ENCODE measurements at regions not wholly inside any gene's neighbourhood (a gene's known extent, or its start where the extent isn't known, plus 50 kb on each side); places are given as distances from the start of the nearest gene placed in this dataset.

GRCh38 chr2:9769171-9770005, 73.9 kb upstream of the TAF1B start:
- no peak overlapping the region for H3K4me3 Mint-ChIP-seq
- DNase-seq (ENCODE audit: low spot score in 2 of 2, unreplicated experiment in 2 of 2): no peak
- H3K27me3 Mint-ChIP-seq (ENCODE audit: low read depth): no peaks in the 10 kb centered on the region
- no peaks in the 10 kb centered on the region for H3K36me3 Mint-ChIP-seq
- peaks cover 31% of the 10 kb centered on the region for H3K4me1 Mint-ChIP-seq
- no peak overlapping the region for H3K27ac Mint-ChIP-seq
- H3K9me3 Mint-ChIP-seq: no peaks in the 10 kb centered on the region
- TF ChIP-seq, protein P1, sequence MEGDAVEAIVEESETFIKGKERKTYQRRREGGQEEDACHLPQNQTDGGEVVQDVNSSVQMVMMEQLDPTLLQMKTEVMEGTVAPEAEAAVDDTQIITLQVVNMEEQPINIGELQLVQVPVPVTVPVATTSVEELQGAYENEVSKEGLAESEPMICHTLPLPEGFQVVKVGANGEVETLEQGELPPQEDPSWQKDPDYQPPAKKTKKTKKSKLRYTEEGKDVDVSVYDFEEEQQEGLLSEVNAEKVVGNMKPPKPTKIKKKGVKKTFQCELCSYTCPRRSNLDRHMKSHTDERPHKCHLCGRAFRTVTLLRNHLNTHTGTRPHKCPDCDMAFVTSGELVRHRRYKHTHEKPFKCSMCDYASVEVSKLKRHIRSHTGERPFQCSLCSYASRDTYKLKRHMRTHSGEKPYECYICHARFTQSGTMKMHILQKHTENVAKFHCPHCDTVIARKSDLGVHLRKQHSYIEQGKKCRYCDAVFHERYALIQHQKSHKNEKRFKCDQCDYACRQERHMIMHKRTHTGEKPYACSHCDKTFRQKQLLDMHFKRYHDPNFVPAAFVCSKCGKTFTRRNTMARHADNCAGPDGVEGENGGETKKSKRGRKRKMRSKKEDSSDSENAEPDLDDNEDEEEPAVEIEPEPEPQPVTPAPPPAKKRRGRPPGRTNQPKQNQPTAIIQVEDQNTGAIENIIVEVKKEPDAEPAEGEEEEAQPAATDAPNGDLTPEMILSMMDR (IDR thresholded peaks at IDR 0.05; ENCODE audit: unreplicated experiment): no peak

GRCh38 chr2:9770006-9770307, 73.3 kb upstream of the TAF1B start:
- Mint-ChIP-seq H3K36me3 (no peaks in the 10 kb centered on the region), H3K9me3 (no peaks in the 10 kb centered on the region), H3K4me3 (no peak overlapping the region), H3K27me3 (ENCODE audit: low read depth) (no peaks in the 10 kb centered on the region), H3K4me1 (peaks cover 31% of the 10 kb centered on the region), H3K27ac (no peak overlapping the region)
- TF ChIP-seq, protein P1 (IDR thresholded peaks at IDR 0.05; ENCODE audit: unreplicated experiment): no peak
- DNase-seq (ENCODE audit: low spot score in 2 of 2, unreplicated experiment in 2 of 2): no peak

- H3K36me3 Mint-ChIP-seq: no peaks in the 10 kb centered on the region
- peaks cover 30% of the 10 kb centered on the region for H3K4me1 Mint-ChIP-seq
- DNase-seq (ENCODE audit: low spot score in 2 of 2, unreplicated experiment in 2 of 2): peak in 1 of 2 experiments; percentile 52
- H3K9me3 Mint-ChIP-seq: no peaks in the 10 kb centered on the region
- no peaks in the 10 kb centered on the region for H3K27me3 Mint-ChIP-seq (ENCODE audit: low read depth)
- no peak overlapping the region for H3K4me3 Mint-ChIP-seq
- TF ChIP-seq, protein P1 (IDR thresholded peaks at IDR 0.05; ENCODE audit: unreplicated experiment): peak; percentile 39
- H3K27ac Mint-ChIP-seq: no peak overlapping the region
Measured at GRCh38 chr2:9770308-9771100, 72.8 kb upstream of the TAF1B start.

DNA sequence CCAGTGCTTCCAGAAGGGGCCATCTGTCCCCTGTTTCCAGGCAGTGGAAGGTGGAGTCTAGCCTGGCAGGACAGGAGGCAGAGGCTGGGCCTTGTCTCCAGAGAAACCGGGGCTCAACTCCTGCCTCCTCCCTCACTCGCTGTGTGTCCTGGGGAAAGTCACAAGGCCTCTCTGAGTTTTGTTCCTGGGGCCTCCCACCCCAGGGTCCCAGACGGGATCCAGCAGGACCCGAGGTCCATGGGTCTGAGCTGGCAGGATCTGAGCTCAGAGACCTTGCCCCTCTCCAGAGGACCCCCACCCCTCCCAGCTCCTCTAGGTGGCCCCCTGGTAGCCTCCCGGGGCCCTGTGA, 72.2 kb upstream of the TAF1B start:
- Mint-ChIP-seq H3K4me3 (no peak overlapping the region), H3K27me3 (ENCODE audit: low read depth) (no peaks in the 10 kb centered on the region), H3K27ac (no peak overlapping the region), H3K9me3 (no peaks in the 10 kb centered on the region), H3K36me3 (no peaks in the 10 kb centered on the region), H3K4me1 (peaks cover 26% of the 10 kb centered on the region)
- no peak for DNase-seq (ENCODE audit: low spot score in 2 of 2, unreplicated experiment in 2 of 2)
- TF ChIP-seq, protein P1 (IDR thresholded peaks at IDR 0.05; ENCODE audit: unreplicated experiment): no peak

DNA sequence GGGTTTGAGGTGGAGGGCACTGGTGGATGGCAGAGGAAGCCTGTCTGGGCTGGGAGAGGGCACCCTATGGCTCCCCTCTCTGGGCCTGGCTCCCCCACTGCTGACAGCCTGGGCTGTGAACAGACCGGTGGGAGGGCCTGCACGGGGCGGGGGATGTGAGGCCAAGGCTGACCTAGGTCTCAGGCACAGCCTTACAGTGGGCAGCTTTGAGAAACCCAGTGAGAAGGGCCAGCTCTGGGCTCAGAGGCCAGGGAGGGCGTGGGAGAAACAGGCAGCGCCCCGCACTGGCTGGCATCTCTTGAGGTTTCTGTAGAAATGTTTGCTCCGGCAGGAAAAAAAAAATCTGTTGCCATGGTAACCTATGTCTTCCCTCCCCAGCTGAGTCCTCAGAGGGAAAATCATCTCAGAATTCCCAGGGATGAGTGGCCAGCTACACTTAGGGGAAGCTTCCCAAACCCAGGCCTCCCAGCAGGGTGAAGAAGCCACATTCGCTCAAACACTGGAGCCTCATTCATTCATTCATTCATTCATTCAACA, 71.7 kb upstream of the TAF1B start:
- H3K27me3 Mint-ChIP-seq (ENCODE audit: low read depth): no peaks in the 10 kb centered on the region
- H3K36me3 Mint-ChIP-seq: no peaks in the 10 kb centered on the region
- peaks cover 22% of the 10 kb centered on the region for H3K4me1 Mint-ChIP-seq
- no peak overlapping the region for H3K27ac Mint-ChIP-seq
- H3K4me3 Mint-ChIP-seq: no peak overlapping the region
- no peak for DNase-seq (ENCODE audit: low spot score in 2 of 2, unreplicated experiment in 2 of 2)
- TF ChIP-seq, protein P1 (IDR thresholded peaks at IDR 0.05; ENCODE audit: unreplicated experiment): no peak
- peaks cover 2% of the 10 kb centered on the region for H3K9me3 Mint-ChIP-seq
